ENCODE measurements at regions not wholly inside any gene's neighbourhood (a gene's known extent, or its start where the extent isn't known, plus 50 kb on each side); places are given as distances from the start of the nearest gene placed in this dataset.

GRCh38 chr2:181114021-181114420, 133.6 kb downstream of the UBE2E3 start:
- H2BK15ac ChIP-seq (replicated peaks; ENCODE audit: low read depth) = no peak overlapping the region
- no peak overlapping the region for H3K23ac ChIP-seq (ENCODE audit: low read length)
- H3K79me2 ChIP-seq (ENCODE audit: control insufficient read depth, insufficient read depth, low read length) = no peaks in the 10 kb centered on the region
- no peaks in the 10 kb centered on the region for H3K36me3 ChIP-seq (ENCODE audit: control insufficient read depth, insufficient read depth, low read length)
- no peaks in the 10 kb centered on the region for H3K4me1 ChIP-seq (ENCODE audit: control insufficient read depth, low read depth, low read length)
- no peak overlapping the region for H3K9ac ChIP-seq (ENCODE audit: low read length)
- H3K56ac ChIP-seq (ENCODE audit: low read length) = no peak overlapping the region
- H2BK120ac ChIP-seq (ENCODE audit: low read depth, low read length) = no peak overlapping the region
- H3K27me3 ChIP-seq (ENCODE audit: insufficient read depth, low read length, poor library complexity) = no peaks in the 10 kb centered on the region
- H2BK5ac ChIP-seq (ENCODE audit: low read length) = no peak overlapping the region
- no peak overlapping the region for H4K5ac ChIP-seq (ENCODE audit: low read length)
- no peaks in the 10 kb centered on the region for H3K79me1 ChIP-seq (ENCODE audit: low read length)
- no peak overlapping the region for H2AK5ac ChIP-seq (ENCODE audit: low read length)
- H3K4me2 ChIP-seq (ENCODE audit: low read length) = no peak overlapping the region
- no peak overlapping the region for H3K18ac ChIP-seq (ENCODE audit: low read length)
- no peak for DNase-seq
- WGBS (ENCODE audit: extremely low coverage, insufficient coverage, low lambda C conversion rate) = no CpG with 5 or more reads among the region's 4 CpGs
- no peak overlapping the region for H3K4ac ChIP-seq (ENCODE audit: low read depth, low read length)
- H3K27ac ChIP-seq (ENCODE audit: low read depth, low read length) = no peak overlapping the region
- H4K8ac ChIP-seq (ENCODE audit: low read depth, low read length) = no peak overlapping the region
- H3K4me3 ChIP-seq (ENCODE audit: low read length) = no peak overlapping the region

- no peak overlapping the region for H2BK120ac ChIP-seq (ENCODE audit: low read depth, low read length)
- H3K4me2 ChIP-seq (ENCODE audit: low read length) = no peak overlapping the region
- WGBS (ENCODE audit: extremely low coverage, insufficient coverage, low lambda C conversion rate) = no CpG with 5 or more reads among the region's 1 CpG
- H4K8ac ChIP-seq (ENCODE audit: low read depth, low read length) = no peak overlapping the region
- H3K79me1 ChIP-seq (ENCODE audit: low read length) = no peaks in the 10 kb centered on the region
- H3K4me1 ChIP-seq (ENCODE audit: control insufficient read depth, low read depth, low read length) = no peaks in the 10 kb centered on the region
- H3K9ac ChIP-seq (ENCODE audit: low read length) = no peak overlapping the region
- no peak overlapping the region for H4K5ac ChIP-seq (ENCODE audit: low read length)
- H3K56ac ChIP-seq (ENCODE audit: low read length) = no peak overlapping the region
- no peak overlapping the region for H2BK15ac ChIP-seq (replicated peaks; ENCODE audit: low read depth)
- H3K4ac ChIP-seq (ENCODE audit: low read depth, low read length) = no peak overlapping the region
- no peak overlapping the region for H2BK5ac ChIP-seq (ENCODE audit: low read length)
- no peaks in the 10 kb centered on the region for H3K27me3 ChIP-seq (ENCODE audit: insufficient read depth, low read length, poor library complexity)
- no peak overlapping the region for H3K4me3 ChIP-seq (ENCODE audit: low read length)
- H3K23ac ChIP-seq (ENCODE audit: low read length) = no peak overlapping the region
- no peaks in the 10 kb centered on the region for H3K36me3 ChIP-seq (ENCODE audit: control insufficient read depth, insufficient read depth, low read length)
- H2AK5ac ChIP-seq (ENCODE audit: low read length) = no peak overlapping the region
- H3K27ac ChIP-seq (ENCODE audit: low read depth, low read length) = no peak overlapping the region
- no peaks in the 10 kb centered on the region for H3K79me2 ChIP-seq (ENCODE audit: control insufficient read depth, insufficient read depth, low read length)
- no peak for DNase-seq
- H3K18ac ChIP-seq (ENCODE audit: low read length) = no peak overlapping the region
Observed at GRCh38 chr2:181116261-181116660, 135.9 kb downstream of the UBE2E3 start.

DNA sequence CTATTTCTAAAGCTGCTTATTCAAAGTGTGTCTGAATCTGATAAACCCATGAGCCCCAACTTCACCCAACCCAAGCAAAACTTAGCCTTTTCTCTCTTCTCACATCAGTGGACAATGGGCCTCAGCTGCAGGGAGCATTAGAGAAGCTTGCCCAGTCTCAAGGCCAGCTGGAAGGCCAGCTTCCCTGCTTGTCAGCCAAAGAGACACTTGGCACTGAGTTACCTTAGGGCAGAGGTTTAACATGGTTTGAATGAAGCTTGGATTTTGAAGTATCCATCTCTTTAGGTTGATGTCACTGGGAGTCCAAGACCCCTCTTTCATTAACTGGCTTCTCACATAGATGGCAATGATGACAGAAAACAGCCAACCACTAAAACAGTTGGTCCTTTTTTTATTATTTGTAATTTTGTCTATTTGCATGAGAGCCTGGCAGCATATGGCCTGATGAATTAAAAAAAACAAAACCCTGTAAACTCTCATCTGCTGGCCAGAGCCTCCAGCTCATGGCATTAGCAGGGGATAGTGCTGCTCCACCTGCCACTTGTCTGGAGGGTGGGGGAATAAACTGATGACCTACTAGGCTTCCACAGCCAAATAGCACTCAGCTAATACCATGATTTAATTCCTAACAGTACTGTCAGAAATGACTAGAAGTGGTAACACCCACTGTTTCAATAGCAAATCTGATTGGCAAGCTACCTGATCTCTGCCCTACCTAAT, 137.0 kb downstream of the UBE2E3 start:
- no peaks in the 10 kb centered on the region for H3K27me3 ChIP-seq (ENCODE audit: insufficient read depth, low read length, poor library complexity)
- no peak overlapping the region for H2BK120ac ChIP-seq (ENCODE audit: low read depth, low read length)
- no peak overlapping the region for H2BK5ac ChIP-seq (ENCODE audit: low read length)
- H3K36me3 ChIP-seq (ENCODE audit: control insufficient read depth, insufficient read depth, low read length) = no peaks in the 10 kb centered on the region
- H4K5ac ChIP-seq (ENCODE audit: low read length) = no peak overlapping the region
- H3K18ac ChIP-seq (ENCODE audit: low read length) = no peak overlapping the region
- no peaks in the 10 kb centered on the region for H3K79me1 ChIP-seq (ENCODE audit: low read length)
- H4K8ac ChIP-seq (ENCODE audit: low read depth, low read length) = no peak overlapping the region
- H3K9ac ChIP-seq (ENCODE audit: low read length) = no peak overlapping the region
- no peaks in the 10 kb centered on the region for H3K79me2 ChIP-seq (ENCODE audit: control insufficient read depth, insufficient read depth, low read length)
- no peaks in the 10 kb centered on the region for H3K4me1 ChIP-seq (ENCODE audit: control insufficient read depth, low read depth, low read length)
- H3K4me3 ChIP-seq (ENCODE audit: low read length) = no peak overlapping the region
- H3K4ac ChIP-seq (ENCODE audit: low read depth, low read length) = no peak overlapping the region
- no peak overlapping the region for H3K4me2 ChIP-seq (ENCODE audit: low read length)
- no peak overlapping the region for H3K23ac ChIP-seq (ENCODE audit: low read length)
- no peak overlapping the region for H2BK15ac ChIP-seq (replicated peaks; ENCODE audit: low read depth)
- DNase-seq = no peak
- no peak overlapping the region for H3K56ac ChIP-seq (ENCODE audit: low read length)
- H2AK5ac ChIP-seq (ENCODE audit: low read length) = no peak overlapping the region
- no peak overlapping the region for H3K27ac ChIP-seq (ENCODE audit: low read depth, low read length)

GRCh38 chr2:181120625-181121024, 140.2 kb downstream of the UBE2E3 start:
- H2AK5ac ChIP-seq (ENCODE audit: low read length) = no peak overlapping the region
- WGBS (ENCODE audit: extremely low coverage, insufficient coverage, low lambda C conversion rate) = no CpG with 5 or more reads among the region's 1 CpG
- H3K4me3 ChIP-seq (ENCODE audit: low read length) = no peak overlapping the region
- H4K5ac ChIP-seq (ENCODE audit: low read length) = no peak overlapping the region
- no peak overlapping the region for H2BK120ac ChIP-seq (ENCODE audit: low read depth, low read length)
- no peaks in the 10 kb centered on the region for H3K27me3 ChIP-seq (ENCODE audit: insufficient read depth, low read length, poor library complexity)
- H3K27ac ChIP-seq (ENCODE audit: low read depth, low read length) = no peak overlapping the region
- H3K4me2 ChIP-seq (ENCODE audit: low read length) = no peak overlapping the region
- H3K4me1 ChIP-seq (ENCODE audit: control insufficient read depth, low read depth, low read length) = no peaks in the 10 kb centered on the region
- no peak overlapping the region for H3K56ac ChIP-seq (ENCODE audit: low read length)
- no peak overlapping the region for H3K9ac ChIP-seq (ENCODE audit: low read length)
- no peak overlapping the region for H2BK15ac ChIP-seq (replicated peaks; ENCODE audit: low read depth)
- H2BK5ac ChIP-seq (ENCODE audit: low read length) = no peak overlapping the region
- DNase-seq = no peak
- no peak overlapping the region for H3K23ac ChIP-seq (ENCODE audit: low read length)
- no peaks in the 10 kb centered on the region for H3K36me3 ChIP-seq (ENCODE audit: control insufficient read depth, insufficient read depth, low read length)
- no peak overlapping the region for H4K8ac ChIP-seq (ENCODE audit: low read depth, low read length)
- no peak overlapping the region for H3K4ac ChIP-seq (ENCODE audit: low read depth, low read length)
- no peak overlapping the region for H3K18ac ChIP-seq (ENCODE audit: low read length)
- H3K79me2 ChIP-seq (ENCODE audit: control insufficient read depth, insufficient read depth, low read length) = no peaks in the 10 kb centered on the region
- H3K79me1 ChIP-seq (ENCODE audit: low read length) = no peaks in the 10 kb centered on the region

- Histone ChIP-seq H3K4me1 (ENCODE audit: control insufficient read depth, low read depth, low read length) (no peaks in the 10 kb centered on the region), H3K79me1 (ENCODE audit: low read length) (no peaks in the 10 kb centered on the region), H2AK5ac (ENCODE audit: low read length) (no peak overlapping the region), H3K79me2 (ENCODE audit: control insufficient read depth, insufficient read depth, low read length) (no peaks in the 10 kb centered on the region), H3K9ac (ENCODE audit: low read length) (no peak overlapping the region), H3K27ac (ENCODE audit: low read depth, low read length) (no peak overlapping the region), H3K27me3 (ENCODE audit: insufficient read depth, low read length, poor library complexity) (no peaks in the 10 kb centered on the region), H2BK120ac (ENCODE audit: low read depth, low read length) (no peak overlapping the region), H3K36me3 (ENCODE audit: control insufficient read depth, insufficient read depth, low read length) (no peaks in the 10 kb centered on the region), H3K4ac (ENCODE audit: low read depth, low read length) (no peak overlapping the region), H3K56ac (ENCODE audit: low read length) (no peak overlapping the region), H2BK5ac (ENCODE audit: low read length) (no peak overlapping the region), H2BK15ac (replicated peaks; ENCODE audit: low read depth) (no peak overlapping the region), H3K23ac (ENCODE audit: low read length) (no peak overlapping the region), H3K4me2 (ENCODE audit: low read length) (no peak overlapping the region), H4K8ac (ENCODE audit: low read depth, low read length) (no peak overlapping the region), H3K18ac (ENCODE audit: low read length) (no peak overlapping the region), H3K4me3 (ENCODE audit: low read length) (no peak overlapping the region), H4K5ac (ENCODE audit: low read length) (no peak overlapping the region)
- DNase-seq = no peak
Observed at GRCh38 chr2:181121996-181122395, 141.6 kb downstream of the UBE2E3 start.

- H3K27me3 ChIP-seq (ENCODE audit: insufficient read depth, low read length, poor library complexity) = no peaks in the 10 kb centered on the region
- H3K4me3 ChIP-seq (ENCODE audit: low read length) = no peak overlapping the region
- H3K18ac ChIP-seq (ENCODE audit: low read length) = no peak overlapping the region
- no CpG with 5 or more reads among the region's 2 CpGs for WGBS (ENCODE audit: extremely low coverage, insufficient coverage, low lambda C conversion rate)
- no peak overlapping the region for H3K23ac ChIP-seq (ENCODE audit: low read length)
- H2BK120ac ChIP-seq (ENCODE audit: low read depth, low read length) = no peak overlapping the region
- no peak overlapping the region for H3K4ac ChIP-seq (ENCODE audit: low read depth, low read length)
- no peak overlapping the region for H3K4me2 ChIP-seq (ENCODE audit: low read length)
- H4K5ac ChIP-seq (ENCODE audit: low read length) = no peak overlapping the region
- no peaks in the 10 kb centered on the region for H3K79me1 ChIP-seq (ENCODE audit: low read length)
- H2AK5ac ChIP-seq (ENCODE audit: low read length) = no peak overlapping the region
- H3K36me3 ChIP-seq (ENCODE audit: control insufficient read depth, insufficient read depth, low read length) = no peaks in the 10 kb centered on the region
- no peak overlapping the region for H3K56ac ChIP-seq (ENCODE audit: low read length)
- H3K9ac ChIP-seq (ENCODE audit: low read length) = no peak overlapping the region
- H2BK5ac ChIP-seq (ENCODE audit: low read length) = no peak overlapping the region
- H2BK15ac ChIP-seq (replicated peaks; ENCODE audit: low read depth) = no peak overlapping the region
- no peak overlapping the region for H4K8ac ChIP-seq (ENCODE audit: low read depth, low read length)
- DNase-seq = no peak
- H3K79me2 ChIP-seq (ENCODE audit: control insufficient read depth, insufficient read depth, low read length) = no peaks in the 10 kb centered on the region
- no peaks in the 10 kb centered on the region for H3K4me1 ChIP-seq (ENCODE audit: control insufficient read depth, low read depth, low read length)
- no peak overlapping the region for H3K27ac ChIP-seq (ENCODE audit: low read depth, low read length)
Observed at GRCh38 chr2:181122601-181123000, 142.2 kb downstream of the UBE2E3 start.
